ENCODE measurements at regions not wholly inside any gene's neighbourhood (a gene's known extent, or its start where the extent isn't known, plus 50 kb on each side); places are given as distances from the start of the nearest gene placed in this dataset.
"Not testable (repeated sequence)": the region's sequence is repeated elsewhere in the genome, so short reads cannot be mapped to it uniquely, and the experiment has no call there.

DNA sequence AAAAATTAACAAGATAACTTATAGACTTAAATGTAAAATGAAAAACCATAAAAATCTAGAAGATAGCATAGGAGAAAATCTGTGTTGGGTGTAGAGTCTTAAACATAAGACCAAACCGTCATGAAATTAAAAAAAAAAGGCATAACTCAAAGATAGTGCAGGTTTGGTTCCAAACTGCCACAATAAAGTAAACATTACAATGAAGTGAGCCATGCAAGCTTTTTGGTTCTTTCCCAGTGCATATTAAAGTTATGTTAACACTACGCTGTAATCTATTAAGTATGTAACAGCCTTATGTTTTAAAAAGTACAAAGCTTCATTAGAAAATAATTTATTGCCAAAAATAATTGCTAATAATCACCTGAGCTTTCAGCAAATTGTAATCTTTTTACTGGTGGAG is 1366.5 kb upstream of the LRRTM3 start:
- DNase-seq (ENCODE audit: low spot score), result no peak
- in situ Hi-C loops (cut with HindIII; ENCODE audit: low sequenced_read_pairs), result no loop called here

DNA sequence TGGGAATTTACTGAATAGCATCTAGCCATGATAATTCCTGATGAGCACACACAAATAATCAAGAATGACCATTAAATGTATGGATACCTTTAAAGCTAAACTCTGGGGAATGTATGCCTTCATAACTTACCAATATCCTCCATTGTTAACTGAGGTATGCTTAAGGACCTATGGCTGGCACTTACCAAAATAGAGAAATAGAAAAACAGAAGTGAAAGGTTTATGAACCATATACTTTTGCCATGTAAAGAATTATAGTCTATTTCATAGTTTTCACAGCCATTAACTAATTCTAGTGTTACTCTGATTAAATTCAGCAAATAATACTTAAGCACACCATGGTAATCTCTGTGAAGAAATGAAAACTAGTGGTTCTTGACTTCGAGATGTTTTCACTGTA is 1360.6 kb upstream of the LRRTM3 start:
- DNase-seq (ENCODE audit: low spot score), result no peak
- in situ Hi-C loops (cut with HindIII; ENCODE audit: low sequenced_read_pairs), result no loop called here

- no peak for DNase-seq (ENCODE audit: low spot score)
- in situ Hi-C loops (cut with HindIII; ENCODE audit: low sequenced_read_pairs), result no loop called here
Observed at GRCh38 chr10:65566906-65567305, 1358.9 kb upstream of the LRRTM3 start.

GRCh38 chr10:65570143-65571010 is 1355.5 kb upstream of the LRRTM3 start:
- in situ Hi-C loops (cut with HindIII; ENCODE audit: low sequenced_read_pairs), result no loop called here
- peak; percentile 28 for DNase-seq (ENCODE audit: low spot score)

GRCh38 chr10:65571011-65571570 is 1354.7 kb upstream of the LRRTM3 start:
- DNase-seq (ENCODE audit: low spot score), result no peak
- in situ Hi-C loops (cut with HindIII; ENCODE audit: low sequenced_read_pairs), result no loop called here

- DNase-seq (ENCODE audit: low spot score), result no peak
- in situ Hi-C loops (cut with HindIII; ENCODE audit: low sequenced_read_pairs), result no loop called here
Observed at GRCh38 chr10:65581426-65582026, 1344.3 kb upstream of the LRRTM3 start.

DNA sequence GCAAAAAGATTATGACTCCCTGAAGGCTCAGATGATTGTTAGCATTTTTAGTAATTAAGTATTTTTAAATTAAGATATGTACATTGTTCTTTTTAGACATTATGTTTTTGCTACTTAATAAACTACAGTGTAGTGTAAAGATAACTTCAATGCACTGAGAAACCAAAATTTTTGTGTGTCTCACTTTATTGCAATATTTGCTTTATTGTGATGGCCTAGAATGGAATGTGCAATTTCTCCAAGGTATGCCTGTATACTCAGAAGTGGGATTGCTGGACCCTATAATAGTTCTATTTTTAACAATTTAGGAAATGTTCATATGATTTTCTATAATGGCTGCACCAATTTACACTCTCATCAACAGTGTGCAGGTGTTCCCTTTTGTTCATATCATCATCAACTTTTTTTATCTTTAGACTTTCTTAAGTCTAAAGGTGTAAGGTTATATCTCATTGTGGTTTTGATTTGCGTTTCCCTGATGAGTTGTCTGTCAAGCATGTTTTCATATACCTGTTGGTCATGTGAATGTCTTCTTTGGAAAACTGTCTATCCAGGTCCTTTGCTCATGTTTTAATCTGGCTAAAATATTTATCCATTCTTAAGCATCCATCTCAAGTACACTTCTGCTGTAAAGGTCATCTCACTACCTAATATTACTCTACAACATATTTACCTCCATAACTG is 1323.5 kb upstream of the LRRTM3 start:
- no peak for DNase-seq (ENCODE audit: low spot score)
- in situ Hi-C loops (cut with HindIII; ENCODE audit: low sequenced_read_pairs), result no loop called here

GRCh38 chr10:65611592-65611991 is 1314.2 kb upstream of the LRRTM3 start:
- DNase-seq (ENCODE audit: low spot score), result no peak
- in situ Hi-C loops (cut with HindIII; ENCODE audit: low sequenced_read_pairs), result no loop called here

- no peak for DNase-seq (ENCODE audit: low spot score)
- in situ Hi-C loops (cut with HindIII; ENCODE audit: low sequenced_read_pairs), result no loop called here
Observed at GRCh38 chr10:65614956-65615565, 1310.8 kb upstream of the LRRTM3 start.

DNA sequence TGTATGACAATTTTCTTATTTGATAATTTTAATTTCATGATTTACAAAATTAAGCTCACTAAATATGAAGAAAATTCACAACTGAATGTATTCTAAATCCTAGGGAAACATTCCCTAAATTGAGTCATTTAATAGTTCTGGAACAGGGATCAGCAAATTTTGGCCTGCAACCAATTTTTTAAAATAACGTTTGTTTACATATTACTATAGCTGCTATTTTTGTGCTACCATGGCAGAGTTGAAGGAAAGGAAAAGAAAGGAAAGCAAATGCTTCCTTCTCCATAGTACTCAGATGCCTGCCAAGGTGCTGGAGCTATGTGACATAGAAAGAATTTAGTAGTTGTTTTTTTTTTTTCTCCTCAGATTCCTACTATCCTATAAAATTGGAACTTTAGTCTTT is 1307.7 kb upstream of the LRRTM3 start:
- in situ Hi-C loops (cut with HindIII; ENCODE audit: low sequenced_read_pairs), result no loop called here
- DNase-seq (ENCODE audit: low spot score), result no peak

- in situ Hi-C loops (cut with HindIII; ENCODE audit: low sequenced_read_pairs), result no loop called here
Observed at GRCh38 chr10:65620404-65621048, 1305.3 kb upstream of the LRRTM3 start.

GRCh38 chr10:65622608-65623007 is 1303.2 kb upstream of the LRRTM3 start:
- in situ Hi-C loops (cut with HindIII; ENCODE audit: low sequenced_read_pairs), result no loop called here
- DNase-seq (ENCODE audit: low spot score), result no peak

More at GRCh38 chr10:65620404-65621048, 1305.3 kb upstream of the LRRTM3 start:
- DNase-seq (ENCODE audit: low spot score), result no peak

GRCh38 chr10:65628493-65629139 is 1297.2 kb upstream of the LRRTM3 start:
- no peak for DNase-seq (ENCODE audit: low spot score)
- in situ Hi-C loops (cut with HindIII; ENCODE audit: low sequenced_read_pairs), result no loop called here

- in situ Hi-C loops (cut with HindIII; ENCODE audit: low sequenced_read_pairs), result no loop called here
Observed at GRCh38 chr10:65660006-65660405, 1265.8 kb upstream of the LRRTM3 start.

GRCh38 chr10:65670087-65670486 is 1255.7 kb upstream of the LRRTM3 start:
- in situ Hi-C loops (cut with HindIII; ENCODE audit: low sequenced_read_pairs), result no loop called here
- DNase-seq (ENCODE audit: low spot score), result no peak

More at GRCh38 chr10:65660006-65660405, 1265.8 kb upstream of the LRRTM3 start:
- no peak for DNase-seq (ENCODE audit: low spot score)

GRCh38 chr10:65670596-65670995 is 1255.2 kb upstream of the LRRTM3 start:
- DNase-seq (ENCODE audit: low spot score); in situ Hi-C loops (cut with HindIII; ENCODE audit: low sequenced_read_pairs): not testable (repeated sequence)

DNA sequence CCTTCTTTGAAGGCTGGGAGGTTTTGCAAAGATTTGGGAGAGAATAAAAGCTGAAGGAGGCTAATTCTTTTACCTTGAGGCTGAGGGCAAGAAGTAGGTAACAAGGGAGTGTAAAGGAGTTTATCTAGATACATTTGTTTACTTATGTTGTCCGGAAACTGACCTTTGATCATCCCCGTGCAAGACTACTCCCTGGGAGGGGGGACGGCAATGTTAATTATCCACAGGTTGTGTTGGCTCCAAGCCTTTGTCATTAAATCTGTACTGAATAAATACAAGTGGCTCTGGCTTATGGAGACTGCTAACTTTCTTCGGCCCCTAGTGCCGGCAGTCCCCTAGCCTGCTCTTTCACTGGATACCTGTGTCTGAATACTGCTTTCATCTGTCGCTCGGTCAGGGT is 1250.6 kb upstream of the LRRTM3 start:
- in situ Hi-C loops (cut with HindIII; ENCODE audit: low sequenced_read_pairs), result no loop called here
- DNase-seq (ENCODE audit: low spot score), result no peak

GRCh38 chr10:65684896-65685295 is 1240.9 kb upstream of the LRRTM3 start:
- in situ Hi-C loops (cut with HindIII; ENCODE audit: low sequenced_read_pairs), result no loop called here
- DNase-seq (ENCODE audit: low spot score), result no peak

Data from G401 (cell line).